HG02588 (cell line): ENCODE measurements at regions not wholly inside any gene's neighbourhood (a gene's known extent, or its start where the extent isn't known, plus 50 kb on each side); places are given as distances from the start of the nearest gene placed in this dataset.
A peak's percentile ranks its signal among the peaks of the same experiment; 100 is the strongest.
"Not testable (repeated sequence)": the region's sequence is repeated elsewhere in the genome, so short reads cannot be mapped to it uniquely, and the experiment has no call there.

Source experiments
- ATAC-seq: cut with Tn5 transposase; IDR thresholded peaks from one replicate; pipeline ENCODE4 v1.9.1; 2021; ENCODE audit warnings: mild to moderate bottlenecking, moderate library complexity; ENCODE audit not compliant: unreplicated experiment

DNA sequence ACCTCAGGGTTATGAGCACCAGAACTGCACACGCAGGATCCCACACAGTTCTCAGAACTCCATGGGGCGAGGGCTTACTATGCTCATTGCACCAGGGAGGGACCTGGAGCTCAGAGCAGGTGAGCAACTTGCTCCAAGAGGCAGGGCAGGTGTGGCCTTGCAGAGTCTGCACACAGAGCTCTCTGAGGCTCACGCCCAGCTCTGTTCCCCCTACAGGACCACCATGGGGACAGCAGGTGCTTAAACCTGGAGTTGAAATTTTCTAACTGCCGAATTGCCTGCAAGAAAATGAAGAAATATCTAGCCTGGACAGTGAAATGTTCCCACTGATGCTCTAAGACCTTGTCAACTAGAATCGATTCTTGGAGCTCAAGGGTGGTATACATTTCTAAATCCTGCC is 49.9 kb upstream of the MSMB start:
- ATAC-seq, result not testable (repeated sequence)

DNA sequence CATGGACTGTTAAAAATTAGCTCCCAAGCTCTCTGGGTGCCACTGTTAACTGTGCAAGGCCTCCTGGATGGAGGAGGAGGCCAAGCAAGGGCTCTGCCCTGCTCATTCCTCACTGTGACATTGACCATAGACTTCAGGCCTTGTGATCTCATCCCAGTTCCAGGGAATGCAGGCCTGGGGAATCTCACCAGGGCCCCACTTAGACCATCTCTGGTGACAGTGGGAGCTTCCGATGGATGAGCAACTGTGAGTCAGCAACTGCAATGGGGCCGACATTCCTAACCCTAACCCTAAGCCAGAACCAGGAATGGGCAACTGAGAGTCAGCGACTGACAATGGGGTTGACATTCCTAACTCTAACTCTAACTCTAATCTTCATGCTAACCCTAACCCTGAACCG is 50.4 kb upstream of the MSMB start:
- ATAC-seq, result no peak

DNA sequence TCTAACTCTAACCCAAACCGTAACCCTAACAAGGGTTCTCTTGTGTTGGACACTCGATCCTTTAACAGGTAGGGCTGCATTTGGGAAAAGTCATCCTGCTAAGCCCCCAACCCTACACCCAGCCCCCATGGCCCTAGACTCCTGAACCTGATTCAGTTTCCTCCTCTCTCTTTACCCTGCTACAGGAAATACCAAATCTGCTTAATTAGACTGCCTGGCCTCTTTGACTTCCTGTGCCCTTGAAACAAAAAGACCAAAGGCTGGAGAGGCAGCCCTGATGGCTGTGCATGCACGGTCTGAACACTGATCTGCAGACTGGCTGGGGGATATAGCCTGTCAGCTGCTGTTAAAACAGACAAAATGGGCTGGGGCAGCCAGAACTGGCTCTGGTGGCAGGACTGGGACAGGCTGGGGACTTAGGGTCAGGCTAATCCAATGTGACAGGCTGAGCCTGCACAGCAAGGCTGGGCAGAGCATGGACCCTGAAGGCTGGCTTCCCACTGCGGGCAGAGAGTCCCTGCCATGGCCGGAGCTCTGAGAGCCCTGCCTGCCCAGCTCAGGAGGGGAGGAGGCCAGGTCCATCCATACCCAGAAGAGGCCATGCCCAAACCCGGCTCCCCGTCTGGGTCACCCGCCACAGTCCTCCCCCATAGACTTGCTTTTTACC is 51.0 kb upstream of the MSMB start:
- ATAC-seq, result no peak

DNA sequence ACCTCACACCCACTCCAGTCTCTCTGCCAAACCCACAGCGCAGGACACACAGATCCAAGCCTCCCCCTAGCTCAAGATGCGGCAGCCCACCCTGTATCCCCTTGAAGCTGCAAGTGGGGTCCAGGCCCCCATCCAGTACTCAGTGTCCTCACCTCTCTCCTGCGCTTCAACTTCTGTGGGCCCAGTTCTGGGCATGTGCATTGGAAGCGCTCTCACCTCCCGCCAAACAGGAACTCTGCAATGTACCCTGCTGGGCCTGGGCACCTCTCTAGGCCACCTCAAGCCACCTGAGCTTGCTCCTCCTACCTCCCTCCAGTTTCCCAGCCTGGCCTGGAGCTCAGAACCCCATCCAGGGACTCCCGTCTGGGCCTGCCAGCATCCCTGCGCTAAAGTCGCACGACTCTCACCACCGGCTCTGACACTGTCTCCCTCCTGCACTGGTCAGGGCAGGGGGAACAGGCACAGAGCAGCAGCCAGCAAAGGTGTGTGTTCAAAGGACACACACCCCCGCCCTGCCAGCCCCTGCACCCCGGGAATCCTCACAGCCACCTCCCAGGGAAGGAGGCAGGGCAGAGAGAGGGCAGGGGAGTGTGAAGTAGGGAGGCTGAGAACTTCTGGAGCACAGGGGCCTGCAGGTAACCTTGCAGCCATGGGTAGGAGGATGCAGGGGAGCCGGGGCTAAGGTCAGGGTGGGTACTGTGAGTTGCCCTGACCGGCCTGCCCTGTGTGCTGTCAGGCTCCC is 51.7 kb upstream of the MSMB start:
- no peak for ATAC-seq

DNA sequence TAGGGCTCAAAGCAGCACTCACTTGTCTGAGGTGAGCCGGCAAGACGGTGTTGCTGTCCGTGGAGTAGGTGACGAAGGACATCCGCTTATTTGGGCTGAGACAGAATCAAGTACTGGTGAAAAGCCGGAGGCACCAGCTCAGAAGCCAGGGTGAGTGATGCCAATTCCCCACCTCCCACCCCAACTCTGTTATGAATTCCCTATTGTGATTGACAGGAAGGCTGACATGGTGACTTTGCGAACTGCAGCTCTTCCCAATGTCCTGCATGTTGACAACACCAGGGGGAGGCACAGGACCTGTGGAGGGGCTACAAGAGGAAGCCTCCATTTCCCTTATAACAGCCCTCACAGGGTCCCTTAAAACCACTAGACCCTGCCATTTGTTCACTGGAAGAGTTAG is 52.3 kb upstream of the MSMB start:
- no peak for ATAC-seq

DNA sequence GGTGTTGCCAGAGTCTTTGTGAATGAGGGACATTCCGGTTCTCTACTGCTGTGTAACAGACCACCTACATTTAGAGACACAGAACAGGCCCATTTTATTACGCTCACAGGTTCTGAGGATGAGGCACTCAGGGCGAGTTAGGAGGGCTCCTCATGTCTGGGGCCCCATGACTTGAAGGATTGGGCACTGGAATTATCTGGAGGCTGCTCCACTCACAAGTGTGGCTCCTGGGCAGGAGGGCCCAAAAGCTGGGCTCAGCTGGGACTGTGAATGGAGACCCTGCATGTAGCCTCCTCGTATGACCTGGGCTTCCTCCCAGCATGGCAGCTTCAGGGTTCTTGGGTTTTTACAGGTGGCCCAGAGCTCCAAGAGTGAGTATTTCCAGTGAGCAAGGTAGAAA is 52.9 kb upstream of the MSMB start:
- not testable (repeated sequence) for ATAC-seq

DNA sequence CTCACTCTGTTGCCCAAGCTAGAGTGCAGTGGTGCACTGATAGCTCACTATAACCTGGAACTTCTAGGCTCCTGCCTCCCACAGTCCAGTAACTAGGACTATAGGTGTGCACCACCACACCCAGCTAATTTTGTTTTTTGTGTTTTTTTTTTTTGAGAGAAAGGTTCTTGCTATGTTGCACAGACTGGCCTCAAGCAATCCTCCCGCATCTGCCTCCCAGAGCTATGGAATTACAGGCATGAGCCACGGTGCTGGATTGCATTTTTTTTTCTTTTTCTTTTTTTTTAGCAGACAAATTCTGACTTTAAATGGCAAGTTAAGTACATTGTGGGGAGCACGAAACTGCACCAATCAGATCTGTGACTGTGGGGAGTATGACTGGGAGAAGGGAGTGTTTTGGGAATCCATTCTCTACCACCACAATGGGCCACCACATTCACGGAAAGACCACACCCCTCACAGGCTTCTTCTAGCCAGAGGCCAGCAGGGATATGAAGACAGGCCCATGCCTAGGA is 58.1 kb upstream of the MSMB start:
- no peak for ATAC-seq

DNA sequence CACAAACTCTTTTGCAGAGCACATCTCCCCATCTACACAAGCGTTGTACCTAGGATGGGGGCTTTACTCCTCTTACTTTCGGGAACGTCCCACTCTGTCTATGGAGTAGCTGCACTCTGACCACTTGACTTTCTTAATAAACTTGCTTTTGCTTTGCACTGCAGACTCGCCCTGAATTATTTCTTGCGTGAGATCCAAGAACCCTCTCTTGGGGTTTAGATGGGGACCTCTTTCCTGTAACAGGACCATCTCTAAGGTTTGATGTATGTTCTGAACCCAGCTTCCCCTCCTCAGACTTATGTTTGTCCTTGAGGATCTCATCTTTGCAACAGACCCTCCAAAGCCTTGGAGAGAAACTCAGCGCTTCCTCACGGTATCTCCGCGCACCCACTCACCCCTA is 59.3 kb upstream of the MSMB start:
- ATAC-seq, result not testable (repeated sequence)

DNA sequence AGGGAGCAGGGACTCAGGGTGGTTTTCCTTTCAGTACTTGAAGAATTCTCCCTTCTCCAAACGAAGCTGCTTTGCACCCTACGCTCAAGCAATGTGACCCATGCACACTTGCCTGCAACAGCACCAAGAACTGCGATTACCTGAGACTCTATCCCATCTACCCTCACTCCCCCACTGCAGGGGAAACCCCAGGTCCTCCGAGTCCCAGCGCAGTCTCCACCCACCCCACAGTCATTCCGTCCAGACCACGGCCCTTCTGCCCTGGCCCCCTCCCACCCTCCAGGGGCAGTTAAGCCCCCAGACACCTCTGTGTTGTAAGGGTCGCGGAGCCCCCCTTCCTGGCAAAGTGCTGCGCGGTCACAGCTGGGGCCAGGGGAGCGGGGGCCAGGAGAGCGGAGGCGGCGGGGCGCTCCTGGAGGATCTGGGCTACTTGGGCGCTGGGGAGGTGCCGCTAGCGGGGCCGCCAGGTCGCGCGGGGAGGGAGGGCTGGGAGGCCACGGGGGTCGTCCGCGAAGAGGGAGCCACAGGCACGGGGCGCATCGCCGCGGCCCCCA is 59.9 kb upstream of the MSMB start:
- peak; percentile 26 for ATAC-seq

DNA sequence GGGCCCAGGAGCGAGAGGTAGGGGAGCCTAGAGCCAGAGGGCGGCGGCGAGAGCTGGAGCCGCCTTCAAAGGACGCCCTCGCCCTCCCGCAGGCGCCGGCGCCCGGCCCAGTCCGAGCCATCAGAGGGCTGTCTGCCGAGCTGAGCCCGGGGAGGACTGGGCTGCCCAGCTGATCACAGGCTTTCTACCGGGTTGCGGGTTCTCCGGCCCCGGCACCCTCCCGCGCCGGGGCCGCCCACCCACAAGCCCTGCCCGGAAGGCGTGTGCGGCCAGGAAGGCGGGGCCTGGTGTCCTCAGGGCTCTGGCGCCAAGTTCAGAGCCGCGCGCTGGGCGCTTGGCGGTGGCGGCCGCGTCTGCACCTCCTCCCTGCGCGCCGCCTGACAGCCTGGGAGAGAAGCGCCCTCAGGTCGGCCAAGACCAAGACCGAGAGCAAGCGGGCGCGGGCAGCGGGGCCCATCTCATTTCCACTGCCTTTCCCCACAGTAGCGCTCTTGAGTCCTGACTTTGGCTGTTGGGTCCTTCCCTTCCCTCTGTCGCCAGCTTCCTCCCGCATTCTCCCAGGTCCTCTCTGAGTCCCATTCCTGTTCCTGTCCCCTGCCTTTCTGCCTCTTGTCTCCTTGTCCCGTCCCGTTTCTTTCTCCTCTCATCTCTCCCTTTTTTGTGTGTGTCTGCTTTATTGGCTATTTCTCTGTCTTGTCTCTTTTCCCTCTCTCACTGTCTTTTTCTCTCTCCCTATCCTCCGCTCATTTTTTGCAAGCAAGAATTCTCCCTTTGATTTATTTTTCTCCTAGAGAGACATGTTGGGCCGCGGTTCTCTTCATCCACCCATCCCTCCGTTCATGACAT is 60.6 kb upstream of the MSMB start:
- ATAC-seq, result peak; percentile 95

DNA sequence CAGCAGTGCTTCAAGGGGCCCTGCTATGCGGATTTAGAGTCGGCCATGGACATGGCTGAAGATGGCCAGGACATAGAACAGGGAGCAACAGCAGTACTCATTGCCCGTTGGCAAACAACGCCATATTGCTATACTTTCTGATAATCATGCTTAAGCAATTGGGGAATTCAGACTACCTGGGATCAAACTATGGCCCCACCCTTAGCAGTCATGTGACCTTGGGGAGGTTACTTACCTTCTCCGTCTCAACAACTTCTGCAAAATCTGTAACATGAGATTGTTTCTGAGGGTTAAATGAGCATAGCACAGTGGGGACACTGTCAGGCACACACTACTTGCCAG is 62.1 kb upstream of the MSMB start:
- not testable (repeated sequence) for ATAC-seq

DNA sequence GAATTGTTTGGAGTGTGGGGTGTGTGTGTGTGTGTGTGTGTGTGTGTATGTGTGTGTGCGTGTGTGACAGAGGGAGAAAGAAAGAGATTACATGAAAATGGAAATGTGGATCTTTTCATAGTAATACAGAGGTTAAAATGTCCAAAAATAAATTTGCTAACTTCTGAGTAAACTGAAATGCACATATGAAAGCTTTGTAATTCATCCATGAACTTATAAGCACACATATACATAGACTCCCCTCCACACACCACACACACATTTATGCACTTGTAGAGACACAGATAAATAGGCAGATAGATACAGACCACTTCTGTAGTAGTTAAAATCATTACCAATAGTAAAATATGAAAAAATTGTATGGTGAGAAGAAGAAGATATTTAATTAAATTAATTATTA is 108.2 kb upstream of the MSMB start:
- ATAC-seq, result not testable (repeated sequence)

DNA sequence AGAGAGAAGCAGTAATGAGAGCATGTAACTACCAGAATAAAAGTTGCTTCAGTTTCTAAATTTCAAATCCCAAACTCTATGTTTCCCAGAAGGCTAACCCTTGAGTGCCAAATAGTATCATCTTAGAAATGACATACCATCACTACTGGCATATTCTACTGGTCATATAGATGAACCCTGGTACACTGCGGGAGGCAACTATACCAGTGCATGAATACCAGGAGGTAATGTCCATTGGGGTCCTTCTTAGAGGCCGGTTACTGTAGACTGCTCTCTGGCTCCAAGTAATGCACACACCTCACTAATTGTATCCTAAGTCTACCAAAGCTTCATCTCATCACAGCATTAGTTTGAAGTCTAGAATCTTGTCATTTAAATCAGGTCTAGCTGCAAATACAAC is 108.6 kb upstream of the MSMB start:
- not testable (repeated sequence) for ATAC-seq

DNA sequence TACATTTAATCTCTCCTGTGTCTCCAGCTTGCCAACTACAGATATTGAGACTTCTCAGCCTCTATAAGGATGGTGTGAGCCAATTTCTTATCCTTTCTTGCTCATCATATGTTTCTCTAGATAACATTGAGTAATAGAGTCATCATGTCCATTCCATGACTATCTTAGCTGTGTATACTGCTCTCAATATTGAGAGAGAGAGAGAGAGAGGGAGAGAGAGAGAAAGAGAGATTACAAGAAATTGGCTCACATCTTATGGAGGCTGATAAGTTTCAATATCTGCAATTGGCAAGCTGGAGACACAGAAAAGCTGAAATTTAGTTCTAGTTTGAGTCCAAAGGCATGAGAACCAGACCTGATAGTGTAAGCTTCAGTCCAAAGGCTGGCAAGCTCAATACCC is 110.8 kb upstream of the MSMB start:
- not testable (repeated sequence) for ATAC-seq

DNA sequence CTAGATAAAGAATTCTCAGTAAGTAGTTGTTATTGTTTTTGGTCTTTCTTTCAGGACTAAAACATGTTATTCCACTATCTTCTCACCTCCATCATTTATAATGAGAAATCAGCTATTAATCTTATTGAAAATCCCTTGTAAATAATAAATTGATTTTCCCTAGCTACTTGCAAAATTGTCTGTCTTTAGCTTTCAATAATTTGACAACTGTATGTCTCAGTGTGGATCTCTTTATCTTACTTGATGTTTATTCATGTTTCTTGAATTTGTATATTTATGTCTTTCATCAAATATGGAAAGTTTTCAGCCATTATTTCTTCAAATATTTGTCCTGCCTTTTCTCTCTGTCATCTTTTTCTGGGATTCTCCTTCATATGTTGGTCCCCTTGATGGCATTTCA is 117.1 kb upstream of the ANTXRL start:
- no peak for ATAC-seq

DNA sequence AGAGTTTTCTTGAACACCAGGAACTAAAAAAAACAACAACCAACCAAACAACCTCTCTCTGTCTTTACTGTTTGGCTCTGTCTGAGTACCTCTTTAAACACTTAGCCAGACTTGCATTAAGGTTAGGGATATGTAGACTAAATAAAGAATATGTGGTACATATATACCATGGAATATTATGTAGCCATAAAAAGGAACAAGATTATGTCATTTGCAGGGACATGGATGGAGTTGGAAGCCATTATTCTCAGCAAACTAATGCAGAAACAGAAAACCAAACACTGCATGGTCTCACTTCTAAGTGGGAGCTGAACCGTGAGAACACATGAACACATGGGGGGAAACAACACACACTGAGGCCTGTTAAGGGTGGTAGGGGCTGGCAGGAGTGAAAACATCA is 116.0 kb upstream of the ANTXRL start:
- no peak for ATAC-seq

DNA sequence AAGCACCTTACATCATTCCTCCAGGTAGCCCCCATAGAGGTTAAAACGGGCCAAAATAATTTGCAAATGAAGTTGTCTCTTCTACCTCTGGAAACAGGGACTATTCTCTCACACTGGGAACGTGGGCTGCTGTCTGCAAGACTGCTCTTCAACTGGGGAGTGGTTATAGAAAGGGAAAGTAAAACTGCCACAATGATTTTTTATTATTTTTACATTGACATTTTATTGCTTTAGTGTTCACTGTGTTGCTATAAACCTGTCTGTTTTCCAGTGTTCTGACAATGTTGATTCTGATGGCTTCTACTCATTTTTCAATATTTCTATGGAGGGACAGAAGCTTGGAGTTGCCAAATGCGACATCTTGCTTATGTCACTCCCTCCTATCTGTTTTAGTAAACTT is 115.1 kb upstream of the ANTXRL start:
- ATAC-seq, result no peak

DNA sequence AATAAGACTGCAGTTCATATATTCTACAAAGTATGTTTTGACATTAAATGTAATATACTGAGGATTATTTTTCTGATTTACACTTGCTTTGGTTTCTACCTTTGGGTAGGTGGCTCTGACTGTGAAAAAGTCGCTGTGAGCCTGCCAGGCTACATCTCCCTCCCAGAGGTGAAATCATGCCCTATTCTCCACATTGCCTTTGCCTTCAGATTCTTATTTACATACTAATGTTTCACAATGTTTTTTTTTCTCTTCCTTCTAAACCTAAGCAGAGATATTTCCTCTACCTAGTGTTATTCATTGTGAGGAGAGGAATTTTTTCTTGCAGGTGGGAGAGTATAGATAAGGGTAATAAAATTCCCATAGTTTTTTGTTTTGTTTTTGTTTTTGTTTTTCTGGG is 111.5 kb upstream of the ANTXRL start:
- ATAC-seq, result no peak

DNA sequence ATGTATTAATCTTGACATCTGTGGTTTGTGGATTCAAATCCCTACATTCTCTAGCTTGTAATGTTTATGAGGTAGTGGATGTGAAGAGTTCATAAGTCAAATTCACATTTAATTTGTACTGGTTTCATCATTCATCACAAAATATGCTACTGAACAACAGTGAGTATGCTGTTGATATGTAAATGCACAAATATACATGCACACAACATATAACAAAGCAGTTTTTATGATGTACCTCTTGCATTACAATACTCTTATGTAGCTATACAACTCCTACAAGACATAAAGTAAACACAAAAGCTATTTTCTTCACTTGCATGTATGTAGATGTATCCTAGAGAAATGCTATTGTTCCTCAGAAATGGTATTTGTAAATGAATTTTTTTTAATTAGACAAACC is 111.0 kb upstream of the ANTXRL start:
- ATAC-seq, result no peak

DNA sequence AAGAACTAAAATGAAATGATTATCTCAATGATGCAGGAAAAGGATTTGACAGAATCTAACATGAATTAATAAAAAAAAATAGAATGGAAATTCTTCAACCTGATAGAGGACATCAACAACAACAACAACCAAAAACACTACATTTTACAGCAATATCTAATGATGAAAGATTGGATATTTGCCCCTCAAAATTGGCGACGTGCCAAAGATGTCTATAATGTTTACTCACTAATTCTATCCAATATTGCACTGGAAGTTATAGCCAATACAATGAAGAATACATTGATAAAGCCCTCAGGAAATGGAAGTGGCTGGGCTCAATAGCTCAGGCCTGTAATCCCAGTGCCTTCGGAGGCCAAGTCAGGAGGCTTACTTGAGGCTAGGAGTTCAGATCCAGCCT is 99.4 kb upstream of the ANTXRL start:
- ATAC-seq, result not testable (repeated sequence)

DNA sequence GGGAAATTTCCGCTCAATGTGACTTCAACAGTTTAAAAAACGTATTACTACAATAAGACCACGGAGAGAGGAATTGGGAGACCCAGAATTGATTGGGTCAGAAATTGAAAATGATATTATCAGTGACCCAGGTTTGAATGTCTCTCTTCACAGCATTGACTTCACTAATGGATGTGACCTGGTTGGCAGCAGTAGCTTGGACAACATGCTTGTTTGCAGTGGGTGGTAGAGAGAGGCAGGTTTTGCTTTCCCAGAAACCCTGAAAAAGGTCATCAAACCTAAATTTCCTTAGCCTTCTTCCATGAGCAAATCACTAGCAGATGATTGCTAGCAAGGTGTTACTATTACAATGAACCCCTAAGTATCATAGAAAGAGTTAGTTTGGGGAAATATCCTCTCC is 89.7 kb upstream of the ANTXRL start:
- no peak for ATAC-seq
